HCT116 (cell line): ENCODE measurements at regions not wholly inside any gene's neighbourhood (a gene's known extent, or its start where the extent isn't known, plus 50 kb on each side); places are given as distances from the start of the nearest gene placed in this dataset.

ENCODE experiments used
- TF ChIP-seq, protein P1 (sequence below), 3 experiments: fragments of 200-600 bp in 1 of 3; sonication (generic) in 1 of 3; IDR thresholded peaks in 2 of 3; conservative IDR thresholded peaks in 1 of 3; 2 replicates each; pipeline ENCODE4 v1.5.1; 2012 to 2017; ENCODE audit warnings: low read depth in 2 of 3, low read length in 2 of 3, antibody characterized with exemption in 1 of 3, borderline replicate concordance in 1 of 3, control low read depth in 1 of 3, mild to moderate bottlenecking in 1 of 3, mixed read lengths in 1 of 3, mixed run types in 1 of 3, moderate library complexity in 1 of 3; ENCODE audit not compliant: insufficient read depth in 1 of 3
- TF ChIP-seq, protein P2 (sequence below): IDR thresholded peaks from 2 replicates; pipeline ENCODE4 v1.6.1; 2012

DNA sequence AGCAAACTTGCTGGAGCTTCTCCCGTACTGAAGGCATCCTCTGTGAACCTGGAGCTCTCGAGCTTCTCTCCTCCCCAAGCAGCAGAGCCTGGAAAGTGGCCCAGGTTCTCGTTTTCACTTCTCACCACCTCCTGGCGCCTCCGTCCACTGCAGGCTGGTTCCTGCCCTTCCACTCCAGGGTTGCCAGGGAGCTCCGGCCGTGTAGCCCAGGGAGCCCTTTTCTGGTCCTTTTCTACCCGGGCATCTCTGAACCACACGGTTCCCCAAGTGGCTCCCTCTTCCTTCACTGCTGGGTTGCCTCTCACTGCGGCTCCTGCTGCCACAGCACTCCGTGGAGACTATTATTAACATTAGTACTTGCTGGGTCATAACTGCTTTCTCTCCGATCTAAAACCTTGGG lies 208.6 kb upstream of the PPP2R2D start:
- TF ChIP-seq, protein P1, sequence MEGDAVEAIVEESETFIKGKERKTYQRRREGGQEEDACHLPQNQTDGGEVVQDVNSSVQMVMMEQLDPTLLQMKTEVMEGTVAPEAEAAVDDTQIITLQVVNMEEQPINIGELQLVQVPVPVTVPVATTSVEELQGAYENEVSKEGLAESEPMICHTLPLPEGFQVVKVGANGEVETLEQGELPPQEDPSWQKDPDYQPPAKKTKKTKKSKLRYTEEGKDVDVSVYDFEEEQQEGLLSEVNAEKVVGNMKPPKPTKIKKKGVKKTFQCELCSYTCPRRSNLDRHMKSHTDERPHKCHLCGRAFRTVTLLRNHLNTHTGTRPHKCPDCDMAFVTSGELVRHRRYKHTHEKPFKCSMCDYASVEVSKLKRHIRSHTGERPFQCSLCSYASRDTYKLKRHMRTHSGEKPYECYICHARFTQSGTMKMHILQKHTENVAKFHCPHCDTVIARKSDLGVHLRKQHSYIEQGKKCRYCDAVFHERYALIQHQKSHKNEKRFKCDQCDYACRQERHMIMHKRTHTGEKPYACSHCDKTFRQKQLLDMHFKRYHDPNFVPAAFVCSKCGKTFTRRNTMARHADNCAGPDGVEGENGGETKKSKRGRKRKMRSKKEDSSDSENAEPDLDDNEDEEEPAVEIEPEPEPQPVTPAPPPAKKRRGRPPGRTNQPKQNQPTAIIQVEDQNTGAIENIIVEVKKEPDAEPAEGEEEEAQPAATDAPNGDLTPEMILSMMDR (IDR thresholded peaks at IDR 0.05 in 2 of 3, conservative IDR thresholded peaks at IDR 0.05 in 1 of 3; ENCODE audit: borderline replicate concordance in 1 of 3, insufficient read depth in 1 of 3, low read depth in 2 of 3, low read length in 2 of 3) = no peak
- TF ChIP-seq, protein P2, sequence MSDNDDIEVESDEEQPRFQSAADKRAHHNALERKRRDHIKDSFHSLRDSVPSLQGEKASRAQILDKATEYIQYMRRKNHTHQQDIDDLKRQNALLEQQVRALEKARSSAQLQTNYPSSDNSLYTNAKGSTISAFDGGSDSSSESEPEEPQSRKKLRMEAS = no peak
